GM10248 (cell line): ENCODE measurements at regions not wholly inside any gene's neighbourhood (a gene's known extent, or its start where the extent isn't known, plus 50 kb on each side); places are given as distances from the start of the nearest gene placed in this dataset.
"Not testable (repeated sequence)": the region's sequence is repeated elsewhere in the genome, so short reads cannot be mapped to it uniquely, and the experiment has no call there.

Source experiments
- CTCF ChIA-PET: fragments of 300-600 bp; sonication (Branson Sonifier 250); formaldehyde crosslinking; extraction: SDS; loops from one replicate; lab custom pipeline; 2021; ENCODE audit warnings: antibody characterized with exemption; lab: Yijun Ruan, JAX
- POLR2A ChIA-PET: fragments of 350-650 bp; sonication (Branson Sonifier 250); formaldehyde crosslinking; extraction: SDS; loops from one replicate; lab custom pipeline; 2020; ENCODE audit warnings: antibody characterized with exemption; lab: Yijun Ruan, JAX
- DNase-seq: peaks from one replicate; pipeline ENCODE4 v3.0.0; 2012; ENCODE audit errors: extremely low spot score
- CTCF ChIP-seq: IDR thresholded peaks from 2 replicates; pipeline ENCODE4 v1.5.1; 2012; ENCODE audit warnings: mild to moderate bottlenecking, low read depth; ENCODE audit errors: extremely low read depth, missing control alignments, control extremely low read depth

- no peak for TF ChIP-seq CTCF
- ChIA-PET CTCF (interaction anchor here (1.4 to 1.7 kb wide), 2 partner anchors 14 to 35 kb away, joined by 3 to 5 read pairs; no protein-coding TSS in a partner anchor), POLR2A (no interaction called here)
- DNase-seq = no peak
Measured at GRCh38 chr13:73657821-73658540, 476.2 kb downstream of the KLF12 start.

- no peak for DNase-seq
- CTCF ChIA-PET = no interaction called here
- TF ChIP-seq CTCF = no peak
- POLR2A ChIA-PET = no interaction called here
Measured at GRCh38 chr13:73656863-73657262, 477.3 kb downstream of the KLF12 start.

GRCh38 chr13:73653688-73654087 is 480.5 kb downstream of the KLF12 start:
- CTCF ChIA-PET = interaction anchor here (1.2 kb wide), 1 partner anchor 32 kb away, joined by 3 read pairs; no protein-coding TSS in a partner anchor
- TF ChIP-seq CTCF = no peak
- POLR2A ChIA-PET = no interaction called here
- DNase-seq = no peak

- ChIA-PET POLR2A (no interaction called here), CTCF (no interaction called here)
- DNase-seq = no peak
- no peak for TF ChIP-seq CTCF
Measured at GRCh38 chr13:73647417-73647816, 486.8 kb downstream of the KLF12 start.

- DNase-seq, CTCF ChIA-PET, POLR2A ChIA-PET: not testable (repeated sequence)
Measured at GRCh38 chr13:73640476-73641179, 493.6 kb downstream of the KLF12 start.

- no peak for TF ChIP-seq CTCF
- no peak for DNase-seq
- POLR2A ChIA-PET = no interaction called here
- CTCF ChIA-PET = no interaction called here
Measured at GRCh38 chr13:73635166-73635787, 498.9 kb downstream of the KLF12 start.
